NCI-H1092 (cell line): ENCODE measurements at regions not wholly inside any gene's neighbourhood (a gene's known extent, or its start where the extent isn't known, plus 50 kb on each side); places are given as distances from the start of the nearest gene placed in this dataset.

Experiments
- DNase-seq: peaks from one replicate; lab custom pipeline; 2025; lab: John Stamatoyannopoulos, UW

DNA sequence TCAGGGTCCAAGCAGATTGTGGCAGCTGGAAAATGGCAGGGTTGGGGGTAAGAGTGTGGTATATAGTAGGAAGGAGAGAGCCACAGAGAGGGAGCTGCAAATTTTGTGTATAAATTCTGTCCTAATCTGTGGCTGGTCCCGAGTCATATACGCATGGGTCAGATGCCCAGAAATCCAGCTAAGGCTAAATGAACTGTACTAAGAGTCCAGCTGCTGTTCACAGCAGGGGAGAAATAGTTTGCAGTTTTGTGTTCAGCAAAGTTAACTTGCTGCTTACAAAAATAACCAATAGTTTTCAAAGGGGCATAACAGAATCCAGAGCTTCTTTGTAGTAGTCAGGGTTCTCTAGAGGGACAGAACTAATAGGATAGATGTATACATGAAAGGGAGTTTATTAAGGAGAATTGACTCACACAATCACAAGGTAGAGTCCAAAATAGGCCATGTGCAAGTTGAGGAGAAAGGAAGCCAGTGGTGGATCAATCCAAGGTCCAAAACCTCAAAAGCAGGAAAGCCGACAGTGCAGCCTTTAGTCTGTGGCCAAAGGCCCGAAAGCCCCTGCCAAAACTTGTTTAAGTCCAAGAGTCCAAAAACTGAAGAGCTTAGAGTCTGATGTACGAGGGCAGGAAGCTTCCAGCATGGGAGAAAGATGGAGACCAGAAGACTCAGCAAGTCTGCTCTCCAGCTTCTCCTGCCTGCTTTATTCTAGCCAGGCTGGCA, 146.1 kb upstream of the KBTBD8 start:
- DNase-seq: no peak

DNA sequence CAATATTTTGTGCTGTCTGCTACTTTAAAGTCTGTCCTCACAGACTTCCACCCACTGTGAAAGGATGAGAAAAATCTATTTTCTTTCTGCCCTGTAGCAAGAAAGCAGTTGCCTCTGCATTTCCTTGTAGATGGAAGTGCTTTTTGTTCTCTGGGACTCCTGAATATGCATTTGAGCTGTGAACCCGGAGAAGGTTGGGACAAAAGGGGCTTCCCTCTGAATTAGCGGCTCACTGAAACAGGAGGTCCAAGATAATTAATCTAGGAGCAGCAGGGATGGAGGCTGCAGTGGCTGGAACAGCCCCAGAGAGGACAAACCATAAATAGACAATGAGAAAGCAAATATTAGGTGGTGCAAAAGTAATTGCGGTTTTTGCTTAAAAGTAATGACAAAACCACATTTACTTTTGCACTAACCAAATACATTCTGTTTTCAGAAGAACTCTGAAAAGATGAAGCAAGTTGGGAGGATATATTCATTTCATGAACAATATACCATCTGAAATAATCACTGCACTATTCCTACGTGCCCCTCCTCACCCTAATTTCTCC, 143.4 kb upstream of the KBTBD8 start:
- no peak for DNase-seq

GRCh38 chr3:66856533-66856932, 141.6 kb upstream of the KBTBD8 start:
- no peak for DNase-seq

DNA sequence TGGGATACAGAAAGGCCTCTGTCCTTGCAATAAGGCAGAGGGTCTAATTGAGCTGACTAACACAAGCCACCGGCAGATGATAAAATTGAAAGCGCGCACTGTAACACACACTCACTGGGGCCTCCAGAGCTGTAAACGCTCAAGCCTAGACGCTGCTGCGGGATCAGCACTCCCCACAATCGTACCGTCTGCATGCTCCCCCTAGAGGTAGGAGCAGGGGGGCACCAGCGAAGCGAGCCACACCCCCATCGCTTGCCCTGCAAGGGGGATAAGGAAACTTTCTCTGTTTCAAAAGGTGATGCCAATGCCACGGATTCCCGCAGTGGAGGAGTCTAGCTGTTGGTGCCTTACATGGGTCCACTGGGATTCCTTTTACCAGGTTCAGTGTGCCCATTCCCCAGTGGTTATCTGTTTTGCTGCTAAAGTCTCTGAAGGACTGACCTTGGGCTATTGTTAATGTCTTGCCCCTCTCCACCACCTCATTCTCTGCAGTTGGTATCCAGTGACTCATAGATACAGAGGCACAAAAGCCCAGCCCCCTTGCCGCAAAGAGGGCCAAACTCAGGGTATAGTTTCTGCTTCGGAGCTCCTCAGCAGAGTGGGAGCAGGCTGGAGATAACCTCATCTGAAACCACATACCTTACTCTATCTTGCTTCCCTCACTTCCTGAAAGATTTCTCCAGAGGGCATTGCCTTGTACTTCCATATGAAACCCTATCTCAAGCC, 139.3 kb upstream of the KBTBD8 start:
- no peak for DNase-seq

GRCh38 chr3:66860771-66861170, 137.3 kb upstream of the KBTBD8 start:
- DNase-seq: no peak

DNA sequence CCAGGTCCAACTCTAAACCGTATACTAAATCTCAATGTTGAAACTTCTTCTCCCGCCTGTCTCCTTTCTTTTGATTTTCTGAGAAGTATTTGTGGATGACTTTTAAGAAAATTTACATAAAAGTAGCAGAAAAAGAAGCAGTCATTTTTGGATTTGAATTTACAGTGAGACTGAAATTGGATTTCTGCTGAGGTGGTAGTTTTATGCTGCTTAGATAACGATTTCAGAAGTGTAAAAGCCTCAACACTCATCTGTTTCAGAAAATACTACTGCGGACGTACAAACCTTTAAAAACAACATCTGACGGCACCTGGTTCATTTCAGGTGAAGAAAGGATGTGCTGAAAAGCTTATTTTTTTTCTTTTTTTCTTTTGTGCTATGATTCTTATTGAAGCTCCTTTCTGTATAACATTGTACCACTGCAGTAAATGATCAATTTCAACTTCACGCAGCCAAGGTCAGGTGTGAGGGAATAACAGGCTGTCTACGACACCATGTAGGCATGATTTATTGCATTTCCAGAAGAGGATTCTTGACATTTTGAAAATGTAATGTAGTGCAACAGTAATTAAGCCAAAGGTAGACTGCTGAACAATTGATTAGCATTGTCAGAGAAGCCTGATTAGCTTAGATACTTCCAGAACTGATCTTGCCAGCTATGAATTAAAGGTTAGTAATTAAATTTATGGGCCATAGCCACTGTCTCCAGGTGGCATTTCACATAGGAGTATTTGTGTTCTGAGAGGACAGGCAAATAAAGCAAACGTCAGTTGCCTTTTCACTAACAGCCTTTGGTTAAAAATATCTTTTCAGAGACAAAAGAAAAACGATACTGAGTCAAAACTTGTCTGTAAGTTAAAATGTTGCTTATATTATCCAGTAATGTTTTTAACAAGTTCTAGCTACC, 134.6 kb upstream of the KBTBD8 start:
- DNase-seq: peak; percentile 34

DNA sequence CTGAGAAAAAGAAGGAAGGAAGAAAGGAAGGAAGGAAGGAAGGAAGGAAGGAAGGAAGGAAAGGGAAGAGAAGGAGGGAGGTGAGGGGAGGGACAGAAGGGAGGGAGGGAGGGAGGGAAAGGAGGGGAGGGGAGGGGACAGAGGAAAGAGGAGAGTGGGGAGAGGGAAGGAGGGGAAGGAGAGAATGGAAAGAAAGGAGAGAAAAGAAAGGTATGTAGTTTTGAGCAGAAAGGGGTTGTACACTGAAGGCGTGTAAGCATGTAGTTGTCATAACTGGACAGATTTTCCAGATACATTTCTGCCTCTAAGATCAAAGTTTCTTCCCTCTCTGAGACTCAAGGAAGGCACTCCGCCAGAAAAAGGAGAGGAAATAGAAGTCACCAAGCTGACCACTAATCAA, 113.4 kb upstream of the KBTBD8 start:
- DNase-seq: no peak

GRCh38 chr3:66885326-66886000, 112.6 kb upstream of the KBTBD8 start:
- DNase-seq: no peak

DNA sequence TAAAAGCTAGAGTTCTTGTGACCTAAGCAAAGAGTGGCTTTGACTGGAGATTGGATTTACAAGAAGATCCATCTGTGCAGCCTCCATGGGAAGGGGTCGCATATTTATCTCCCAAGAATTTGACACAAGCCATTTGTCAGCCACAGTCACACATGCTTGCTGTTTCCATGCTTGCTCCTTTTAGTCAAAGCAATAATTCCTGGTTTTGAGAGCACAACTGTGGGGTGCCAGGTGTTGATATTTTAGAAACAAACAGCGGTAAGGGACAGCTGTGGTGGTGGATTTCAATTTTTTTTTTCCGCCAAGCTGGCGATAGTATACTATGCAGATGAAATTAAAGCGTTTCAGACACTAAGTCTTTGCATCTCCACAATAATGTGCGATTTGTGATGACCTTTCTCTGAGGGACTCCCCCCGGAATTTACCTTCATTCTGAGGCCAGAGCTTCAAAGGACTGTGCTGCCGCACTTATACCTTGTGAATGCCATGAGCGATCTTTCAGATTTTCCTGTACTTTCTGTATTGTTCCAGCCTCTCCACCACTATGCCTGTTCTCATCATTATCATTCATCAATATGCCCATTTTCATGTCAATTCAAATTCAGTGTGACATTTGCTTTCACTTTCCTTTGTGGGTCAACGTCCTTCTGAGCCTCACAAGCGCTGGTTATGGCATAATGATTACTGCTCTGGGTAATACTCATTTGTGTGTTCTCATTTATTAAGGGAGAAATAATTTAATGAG, 108.2 kb upstream of the KBTBD8 start:
- no peak for DNase-seq

DNA sequence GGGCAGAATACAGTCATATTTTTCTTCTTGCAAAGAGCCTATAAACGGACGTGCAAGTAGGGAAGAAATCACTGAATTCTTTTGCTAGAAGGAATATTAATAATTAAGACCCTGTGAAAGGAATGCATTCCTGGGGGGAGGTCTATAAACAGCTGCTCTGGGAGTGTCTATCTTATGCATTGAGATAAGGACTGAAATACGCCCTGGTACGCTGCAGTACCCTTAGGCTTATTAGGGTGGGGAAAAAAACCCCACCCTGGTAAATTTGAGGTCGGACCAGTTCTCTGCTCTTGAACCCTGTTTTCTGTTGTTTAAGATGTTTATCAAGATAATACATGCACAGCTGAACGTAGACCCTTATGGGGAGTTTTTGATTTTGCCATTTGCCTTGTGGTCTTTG, 100.0 kb upstream of the KBTBD8 start:
- no peak for DNase-seq

GRCh38 chr3:66904336-66904735, 93.8 kb upstream of the KBTBD8 start:
- no peak for DNase-seq

GRCh38 chr3:66904831-66905493, 93.1 kb upstream of the KBTBD8 start:
- DNase-seq: no peak

GRCh38 chr3:66907136-66907535, 91.0 kb upstream of the KBTBD8 start:
- no peak for DNase-seq

DNA sequence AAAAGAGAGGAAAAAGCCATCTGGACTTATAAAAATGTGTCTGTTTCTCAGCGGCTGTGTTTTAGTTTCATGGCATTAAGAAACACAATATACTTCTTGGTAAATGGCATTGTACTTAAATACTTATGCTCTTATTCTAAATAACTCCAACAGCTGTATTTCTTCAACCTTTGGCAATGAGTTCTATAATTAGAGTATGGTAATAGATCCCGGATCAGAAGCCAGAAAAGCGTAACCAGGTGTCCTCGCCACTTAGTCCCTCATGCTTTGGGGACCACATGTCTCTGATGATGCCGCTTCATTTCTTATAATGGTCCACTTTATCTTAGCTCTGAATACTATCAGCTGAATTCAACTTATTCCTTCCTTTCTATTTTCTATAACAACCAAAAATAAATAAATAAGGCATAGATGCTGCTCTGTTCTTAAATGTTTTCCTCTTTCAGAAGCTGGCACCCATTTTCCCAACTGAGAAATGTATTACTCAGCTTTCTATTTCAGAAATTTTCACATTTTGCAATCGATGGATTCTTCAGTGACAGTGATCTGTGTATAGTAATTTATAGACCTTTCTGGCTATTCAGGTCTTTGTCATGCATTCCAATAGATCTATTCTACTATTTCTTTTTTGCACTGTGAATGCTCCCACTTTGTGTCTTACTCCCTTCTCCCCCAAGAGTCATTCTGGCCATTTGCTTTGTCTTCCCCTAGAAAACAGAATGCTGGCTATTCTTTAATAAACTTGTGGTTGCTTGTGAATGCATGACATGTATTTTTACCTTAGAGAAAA, 87.6 kb upstream of the KBTBD8 start:
- no peak for DNase-seq

GRCh38 chr3:66912306-66912705, 85.8 kb upstream of the KBTBD8 start:
- DNase-seq: no peak

GRCh38 chr3:66922058-66922457, 76.0 kb upstream of the KBTBD8 start:
- DNase-seq: no peak

- no peak for DNase-seq
These were observed 74.1 kb upstream of the KBTBD8 start for GRCh38 chr3:66923969-66924368.

DNA sequence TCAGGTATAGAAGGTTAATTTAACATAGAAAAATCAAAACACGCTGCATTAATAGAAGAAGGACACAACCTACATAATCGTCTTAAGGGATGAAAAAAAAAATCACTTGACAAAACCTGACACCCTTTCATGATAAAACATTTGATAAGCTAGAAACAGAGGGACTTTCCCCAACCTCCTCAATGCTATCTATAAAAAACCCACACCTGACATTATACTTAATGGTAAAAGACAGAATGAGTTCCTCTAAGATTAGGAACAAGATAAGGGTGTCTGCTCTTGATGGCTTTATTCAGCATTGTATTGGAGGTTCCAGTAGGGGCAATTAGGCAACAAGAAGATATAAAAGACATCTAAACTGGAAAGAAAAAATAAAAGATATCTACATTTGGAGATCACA, 69.9 kb upstream of the KBTBD8 start:
- DNase-seq: no peak

- no peak for DNase-seq
These were observed 66.8 kb upstream of the KBTBD8 start for GRCh38 chr3:66931291-66931690.

DNA sequence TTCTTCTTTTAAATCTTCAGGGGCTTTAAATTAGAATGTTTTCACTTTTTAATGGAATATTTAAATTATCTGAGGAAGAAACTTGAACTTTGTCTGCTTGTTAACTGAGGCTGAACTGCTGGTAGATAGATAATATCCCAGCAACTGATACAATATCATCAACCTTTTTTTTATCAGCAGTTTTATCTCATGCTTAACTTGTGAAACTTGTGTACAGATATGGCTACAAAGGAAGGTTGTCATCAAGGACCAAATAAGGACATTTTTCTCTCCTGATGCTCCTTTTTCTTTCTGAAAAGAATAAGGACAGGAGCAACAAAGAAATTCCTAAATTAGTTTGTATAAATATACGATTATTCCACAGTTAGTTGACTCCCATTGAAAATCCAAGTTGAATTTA, 66.4 kb upstream of the KBTBD8 start:
- DNase-seq: no peak
